CD14-positive monocyte (primary cell): ENCODE measurements at regions not wholly inside any gene's neighbourhood (a gene's known extent, or its start where the extent isn't known, plus 50 kb on each side); places are given as distances from the start of the nearest gene placed in this dataset.

ENCODE experiments used
- DNase-seq, 3 donors: peaks; one replicate each; pipeline ENCODE4 v3.0.0-alpha.2; 2011 to 2022
- H2AFZ ChIP-seq: 2 replicates; pipeline ENCODE4 v1.6.0; 2012; ENCODE audit warnings: mild to moderate bottlenecking, low read depth, low read length, inconsistent platforms; ENCODE audit not compliant: insufficient read depth, poor library complexity, severe bottlenecking
- H3K27ac ChIP-seq, 2 donors: 1 replicate in 1 of 2; 2 replicates in 1 of 2; pipeline ENCODE4 v1.5.1; 2012 to 2013; ENCODE audit warnings: low read length in 2 of 2, control low read depth in 1 of 2, inconsistent platforms in 1 of 2, low read depth in 1 of 2, mild to moderate bottlenecking in 1 of 2
- H3K27me3 ChIP-seq, 2 donors: one replicate each; pipeline versions ENCODE4 v1.6.0 to v1.6.1; 2011 to 2013; ENCODE audit warnings: low read length in 2 of 2; ENCODE audit not compliant: control insufficient read depth in 2 of 2, insufficient read depth in 2 of 2
- H3K36me3 ChIP-seq, 2 donors: replicated peaks in 1 of 2; 1 replicate in 1 of 2; 2 replicates in 1 of 2; pipeline versions ENCODE4 v1.5.1 to v1.6.1; 2012 to 2013; ENCODE audit warnings: low read length in 2 of 2, control low read depth in 1 of 2, inconsistent platforms in 1 of 2, mild to moderate bottlenecking in 1 of 2; ENCODE audit not compliant: insufficient read depth in 2 of 2, control insufficient read depth in 1 of 2
- H3K4me1 ChIP-seq, 2 donors: 1 replicate in 1 of 2; 2 replicates in 1 of 2; pipeline versions ENCODE4 v1.5.1 to v1.6.1; 2012 to 2013; ENCODE audit warnings: low read length in 2 of 2, control low read depth in 1 of 2, inconsistent platforms in 1 of 2, mild to moderate bottlenecking in 1 of 2, moderate library complexity in 1 of 2; ENCODE audit not compliant: insufficient read depth in 2 of 2, control insufficient read depth in 1 of 2
- H3K4me2 ChIP-seq: replicated peaks from 2 replicates; pipeline ENCODE3; 2012; ENCODE audit warnings: low read length, moderate library complexity, mild to moderate bottlenecking; ENCODE audit not compliant: poor library complexity, severe bottlenecking; ENCODE audit errors: extremely low read depth
- H3K4me3 ChIP-seq, 3 experiments: fragments of 200-600 bp in 1 of 3; sonication (generic) in 1 of 3; replicated peaks in 1 of 3; 1 replicate in 2 of 3; 2 replicates in 1 of 3; pipeline ENCODE4 v1.5.1; 2011 to 2013; ENCODE audit warnings: low read length in 3 of 3, mild to moderate bottlenecking in 3 of 3, control low read depth in 2 of 3, low read depth in 2 of 3, inconsistent platforms in 1 of 3, moderate library complexity in 1 of 3
- H3K79me2 ChIP-seq: 2 replicates; pipeline ENCODE4 v1.6.0; 2012; ENCODE audit warnings: mild to moderate bottlenecking, control low read depth, inconsistent platforms, low read length, moderate library complexity; ENCODE audit not compliant: insufficient read depth
- H3K9ac ChIP-seq: 2 replicates; pipeline ENCODE4 v1.6.0; 2017; ENCODE audit warnings: low read length, mild to moderate bottlenecking; ENCODE audit not compliant: insufficient read depth, poor library complexity, severe bottlenecking
- H3K9me3 ChIP-seq, 2 donors: replicated peaks in 1 of 2; 1 replicate in 1 of 2; 2 replicates in 1 of 2; pipeline versions ENCODE4 v1.5.1 to v1.6.1; 2012 to 2013; ENCODE audit warnings: low read length in 2 of 2, control low read depth in 1 of 2; ENCODE audit not compliant: control insufficient read depth in 1 of 2, insufficient read depth in 1 of 2
- H4K20me1 ChIP-seq: 2 replicates; pipeline ENCODE4 v1.6.0; 2012; ENCODE audit warnings: mild to moderate bottlenecking, low read length, control low read depth, moderate library complexity; ENCODE audit not compliant: insufficient read depth
- H3K27ac Mint-ChIP-seq, 7 donors: one replicate each; pipeline ENCODE4 v1.8.0; 2020; ENCODE audit warnings: mild to moderate bottlenecking in 7 of 7, mixed read lengths in 7 of 7, moderate library complexity in 6 of 7, inconsistent platforms in 2 of 7
- H3K27me3 Mint-ChIP-seq, 3 donors: one replicate each; pipeline ENCODE4 v1.8.0; 2021 to 2022; ENCODE audit warnings: low read depth in 3 of 3, mild to moderate bottlenecking in 3 of 3, mixed read lengths in 3 of 3, moderate library complexity in 3 of 3, inconsistent platforms in 1 of 3
- H3K36me3 Mint-ChIP-seq, 2 donors: one replicate each; pipeline ENCODE4 v1.8.0; 2020; ENCODE audit warnings: mixed read lengths in 2 of 2, inconsistent platforms in 1 of 2, mild to moderate bottlenecking in 1 of 2
- H3K4me1 Mint-ChIP-seq: one replicate; pipeline ENCODE4 v1.8.0; 2020; ENCODE audit warnings: mild to moderate bottlenecking, mixed read lengths
- H3K4me3 Mint-ChIP-seq, 2 donors: one replicate each; pipeline ENCODE4 v1.8.0; 2020; ENCODE audit warnings: mild to moderate bottlenecking in 2 of 2, mixed read lengths in 2 of 2, moderate library complexity in 1 of 2
- H3K9me3 Mint-ChIP-seq, 7 donors: one replicate each; pipeline ENCODE4 v1.8.0; 2020 to 2022; ENCODE audit warnings: mixed read lengths in 7 of 7, mild to moderate bottlenecking in 6 of 7, moderate library complexity in 6 of 7, inconsistent platforms in 2 of 7
- WGBS: methylation state at CpG from one replicate; pipeline ENCODE4 v1.1.5; 2013; ENCODE audit warnings: missing lambda C conversion rate; ENCODE audit not compliant: insufficient coverage; 5-methylcytosine and 5-hydroxymethylcytosine counted together
- intact Hi-C, 2 donors: fragments of 100-400 bp; cut with micrococcal nuclease; formaldehyde crosslinking; loops; one replicate each; pipeline versions ENCODE4 v1.15.0 to v1.15.1; 2023
- TF ChIP-seq, protein P1 (sequence below): fragments of 200-600 bp; IDR thresholded peaks from one replicate; pipeline ENCODE4 v1.8.0; 2022; ENCODE audit warnings: antibody characterized with exemption, mild to moderate bottlenecking

DNA sequence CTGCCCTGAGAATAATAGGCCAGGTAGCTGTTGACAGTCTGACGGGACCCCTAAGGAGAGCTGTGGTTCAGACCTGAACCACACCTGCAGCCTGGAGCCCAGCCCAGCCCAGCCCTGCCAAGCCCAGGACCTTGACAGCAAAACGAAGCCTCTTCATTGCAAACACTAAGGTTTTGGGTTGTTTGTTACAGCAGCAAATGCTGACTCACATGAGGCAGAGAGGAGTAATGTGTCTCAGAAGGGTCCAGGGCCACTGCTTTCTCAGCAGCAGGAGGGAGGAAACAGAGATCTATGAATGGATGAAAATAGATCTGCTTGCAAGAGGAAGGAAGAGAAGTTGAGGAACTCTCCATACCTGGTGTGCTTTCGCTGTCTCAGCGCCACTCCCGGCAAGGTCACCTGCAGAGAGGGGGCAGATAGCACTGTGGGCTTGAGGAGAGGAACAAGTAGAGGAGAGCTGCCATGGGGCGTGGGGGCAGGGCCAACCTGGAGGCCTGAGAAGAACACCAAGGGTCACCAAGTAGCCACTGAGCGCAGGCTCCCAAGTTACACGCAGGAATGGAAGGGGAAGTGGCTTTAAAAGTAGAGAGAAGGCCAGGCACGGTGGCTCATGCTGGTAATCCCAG is 127.2 kb downstream of the ZNF281 start:
- no peaks in the 10 kb centered on the region for H3K27me3 Mint-ChIP-seq
- no peak for DNase-seq
- H3K9me3 Mint-ChIP-seq: peaks cover 0 to 1% (median 0%) of the 10 kb centered on the region in 7 donors
- H3K79me2 ChIP-seq: no peaks in the 10 kb centered on the region
- H3K4me1 Mint-ChIP-seq: peaks cover 14% of the 10 kb centered on the region
- TF ChIP-seq, protein P1, sequence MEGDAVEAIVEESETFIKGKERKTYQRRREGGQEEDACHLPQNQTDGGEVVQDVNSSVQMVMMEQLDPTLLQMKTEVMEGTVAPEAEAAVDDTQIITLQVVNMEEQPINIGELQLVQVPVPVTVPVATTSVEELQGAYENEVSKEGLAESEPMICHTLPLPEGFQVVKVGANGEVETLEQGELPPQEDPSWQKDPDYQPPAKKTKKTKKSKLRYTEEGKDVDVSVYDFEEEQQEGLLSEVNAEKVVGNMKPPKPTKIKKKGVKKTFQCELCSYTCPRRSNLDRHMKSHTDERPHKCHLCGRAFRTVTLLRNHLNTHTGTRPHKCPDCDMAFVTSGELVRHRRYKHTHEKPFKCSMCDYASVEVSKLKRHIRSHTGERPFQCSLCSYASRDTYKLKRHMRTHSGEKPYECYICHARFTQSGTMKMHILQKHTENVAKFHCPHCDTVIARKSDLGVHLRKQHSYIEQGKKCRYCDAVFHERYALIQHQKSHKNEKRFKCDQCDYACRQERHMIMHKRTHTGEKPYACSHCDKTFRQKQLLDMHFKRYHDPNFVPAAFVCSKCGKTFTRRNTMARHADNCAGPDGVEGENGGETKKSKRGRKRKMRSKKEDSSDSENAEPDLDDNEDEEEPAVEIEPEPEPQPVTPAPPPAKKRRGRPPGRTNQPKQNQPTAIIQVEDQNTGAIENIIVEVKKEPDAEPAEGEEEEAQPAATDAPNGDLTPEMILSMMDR: no peak
- H3K4me2 ChIP-seq: no peak overlapping the region
- H3K9me3 ChIP-seq: no peaks in the 10 kb centered on the region
- H3K27ac ChIP-seq: no peak overlapping the region
- intact Hi-C loops: loop anchor here (10.0 kb wide), 2 partner anchors 202 to 212 kb away; no protein-coding TSS in a partner anchor
- WGBS: 61% methylated on average over 7 of the region's 9 CpGs
- H3K9ac ChIP-seq: no peak overlapping the region
- no peaks in the 10 kb centered on the region for H3K27me3 ChIP-seq
- no peak overlapping the region for H2AFZ ChIP-seq
- no peaks in the 10 kb centered on the region for H3K4me1 ChIP-seq
- H3K27ac Mint-ChIP-seq: no peak overlapping the region
- H3K4me3 Mint-ChIP-seq: no peak overlapping the region
- no peak overlapping the region for H3K4me3 ChIP-seq
- H3K36me3 ChIP-seq: no peaks in the 10 kb centered on the region
- H3K36me3 Mint-ChIP-seq: no peaks in the 10 kb centered on the region
- H4K20me1 ChIP-seq: no peaks in the 10 kb centered on the region

DNA sequence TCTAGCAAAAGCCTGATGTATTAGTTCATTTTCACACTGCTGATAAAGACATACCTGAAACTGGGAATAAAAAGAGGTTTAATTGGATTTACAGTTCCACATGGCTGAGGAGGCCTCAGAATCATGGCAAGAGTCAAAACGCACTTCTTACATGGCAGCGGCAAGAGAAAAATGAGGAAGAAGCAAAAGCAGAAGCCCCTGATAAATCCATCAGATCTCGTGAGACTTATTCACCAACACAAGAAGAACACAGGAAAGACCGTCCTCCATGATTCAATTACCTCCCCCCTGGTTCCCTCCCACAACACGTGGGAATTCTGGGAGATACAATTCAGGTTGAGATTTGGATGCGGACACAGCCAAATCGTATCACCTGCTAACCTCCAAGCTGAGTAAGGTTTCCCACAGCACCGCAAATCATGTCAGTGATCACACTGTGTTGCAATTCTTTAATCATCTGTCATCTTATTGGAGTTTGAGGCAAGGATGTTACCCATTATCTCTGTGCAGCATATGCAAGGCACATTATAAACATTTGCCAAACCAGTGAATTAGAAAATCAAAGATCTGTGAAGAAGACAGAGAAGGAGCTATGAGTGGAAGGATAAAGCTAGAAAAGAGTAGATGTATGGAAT is 128.5 kb downstream of the ZNF281 start:
- Histone ChIP-seq H3K27ac (no peak overlapping the region), H2AFZ (no peak overlapping the region), H3K79me2 (no peaks in the 10 kb centered on the region), H3K4me1 (no peaks in the 10 kb centered on the region), H3K4me3 (no peak overlapping the region), H4K20me1 (no peaks in the 10 kb centered on the region), H3K9me3 (no peaks in the 10 kb centered on the region), H3K36me3 (no peaks in the 10 kb centered on the region), H3K9ac (no peak overlapping the region), H3K4me2 (no peak overlapping the region), H3K27me3 (no peaks in the 10 kb centered on the region)
- H3K4me1 Mint-ChIP-seq: peaks cover 14% of the 10 kb centered on the region
- H3K4me3 Mint-ChIP-seq: no peak overlapping the region
- no peaks in the 10 kb centered on the region for H3K36me3 Mint-ChIP-seq
- peak in 2 of 3 donors; percentile 12 to 23 for DNase-seq
- H3K9me3 Mint-ChIP-seq: peaks cover 0 to 1% (median 0%) of the 10 kb centered on the region in 7 donors
- TF ChIP-seq, protein P1: no peak
- H3K27ac Mint-ChIP-seq: no peak overlapping the region
- no peaks in the 10 kb centered on the region for H3K27me3 Mint-ChIP-seq
- 49% methylated on average over 3 of the region's 8 CpGs for WGBS
- intact Hi-C loops: loop anchor here (10.0 kb wide), 2 partner anchors 203 to 213 kb away; no protein-coding TSS in a partner anchor
